GM12892 (cell line): ENCODE measurements at regions not wholly inside any gene's neighbourhood (a gene's known extent, or its start where the extent isn't known, plus 50 kb on each side); places are given as distances from the start of the nearest gene placed in this dataset.

Experiments
- POLR2A ChIP-seq: IDR thresholded peaks from 2 replicates; pipeline ENCODE4 v1.6.1; 2011; ENCODE audit warnings: low read depth, low read length, control low read depth
- POLR2AphosphoS5 ChIP-seq: IDR thresholded peaks from 2 replicates; pipeline ENCODE4 v1.6.1; 2011; ENCODE audit warnings: low read depth, low read length, control low read depth

- TF ChIP-seq POLR2A, result no peak
- TF ChIP-seq POLR2AphosphoS5, result no peak
Observed at GRCh38 chrX:3468031-3468430, 121.6 kb upstream of the MXRA5 start.
